ENCODE measurements at regions not wholly inside any gene's neighbourhood (a gene's known extent, or its start where the extent isn't known, plus 50 kb on each side); places are given as distances from the start of the nearest gene placed in this dataset.

- ChIA-PET POLR2A (no interaction called here), CTCF (interaction anchor here (1.3 kb wide), 1 partner anchor 496 kb away, joined by 3 read pairs; no protein-coding TSS in a partner anchor)
- H3K9me3 ChIP-seq, result no peaks in the 10 kb centered on the region
- peaks cover 33% of the 10 kb centered on the region for H3K4me1 ChIP-seq
- FAIRE-seq, result no peak
- no peak overlapping the region for H3K4me2 ChIP-seq
- H3K27ac ChIP-seq, result no peak overlapping the region
- ATAC-seq, result no peak
- 94% methylated on average over 4 of the region's 4 CpGs for WGBS (ENCODE audit: missing lambda C conversion rate)
- no peak for DNase-seq (ENCODE audit: low read depth in 1 of 2, low spot score in 1 of 2)
- TF ChIP-seq KDM1A (IDR thresholded peaks at IDR 0.05; ENCODE audit: low read depth) (no peak), CBX2 (IDR thresholded peaks at IDR 0.05; ENCODE audit: borderline replicate concordance, low read depth) (no peak)
- no peak overlapping the region for H3K4me3 ChIP-seq
Measured at GRCh38 chr6:113377362-113377942, 479.7 kb upstream of the MARCKS start.

GRCh38 chr6:113380591-113380990 lies 476.6 kb upstream of the MARCKS start:
- ATAC-seq (no peak), FAIRE-seq (peak; percentile 28), DNase-seq (ENCODE audit: low read depth in 1 of 2, low spot score in 1 of 2) (no peak)
- 44% methylated on average over 3 of the region's 3 CpGs for WGBS (ENCODE audit: missing lambda C conversion rate)
- H3K4me1 ChIP-seq, result peaks cover 27% of the 10 kb centered on the region
- no peak overlapping the region for H3K4me2 ChIP-seq
- no peaks in the 10 kb centered on the region for H3K9me3 ChIP-seq
- POLR2A ChIA-PET, result no interaction called here
- no peak overlapping the region for H3K27ac ChIP-seq
- no peak for TF ChIP-seq FOSB (CRISPR knock-in tag; IDR thresholded peaks at IDR 0.05)
- no peak for TF ChIP-seq POLR2AphosphoS2 (conservative IDR thresholded peaks at IDR 0.05; ENCODE audit: low read length)
- TF ChIP-seq PHF8 (IDR thresholded peaks at IDR 0.05; ENCODE audit: borderline replicate concordance, low read depth), result no peak
- TF ChIP-seq EP300 (IDR thresholded peaks at IDR 0.05), result no peak
- TF ChIP-seq CHD4 (IDR thresholded peaks at IDR 0.05; ENCODE audit: borderline replicate concordance), result no peak
- no peak for TF ChIP-seq CBX8 (IDR thresholded peaks at IDR 0.05)
- no peak for TF ChIP-seq MAFK (IDR thresholded peaks at IDR 0.05; ENCODE audit: partially characterized antibody)
- no peak for TF ChIP-seq REST (IDR thresholded peaks at IDR 0.05)
- no peak for TF ChIP-seq GATA3 (IDR thresholded peaks at IDR 0.05; ENCODE audit: borderline replicate concordance)
- TF ChIP-seq JUNB (IDR thresholded peaks at IDR 0.05), result no peak
- no peak for TF ChIP-seq BCL3 (IDR thresholded peaks at IDR 0.05)
- TF ChIP-seq FOSL2 (IDR thresholded peaks at IDR 0.05), result no peak
- TF ChIP-seq FOSL2 (CRISPR knock-in tag; IDR thresholded peaks at IDR 0.05), result no peak
- no peak for TF ChIP-seq E2F6 (IDR thresholded peaks at IDR 0.05; ENCODE audit: borderline replicate concordance, low read depth)
- no peak for TF ChIP-seq RFX5 (IDR thresholded peaks at IDR 0.05)
- no peak for TF ChIP-seq HMGXB4 (CRISPR knock-in tag; IDR thresholded peaks at IDR 0.05; ENCODE audit: borderline replicate concordance)
- H3K4me3 ChIP-seq, result no peak overlapping the region
- CTCF ChIA-PET, result no interaction called here

All from A549 (cell line).